Nephron (organoid): ENCODE measurements at regions not wholly inside any gene's neighbourhood (a gene's known extent, or its start where the extent isn't known, plus 50 kb on each side); places are given as distances from the start of the nearest gene placed in this dataset.
A peak's percentile ranks its signal among the peaks of the same experiment; 100 is the strongest.

Source experiments
- H3K27ac Mint-ChIP-seq, 3 experiments: 2 replicates each; pipeline ENCODE4 v1.8.0; 2020; ENCODE audit warnings: mixed read lengths in 3 of 3, mild to moderate bottlenecking in 2 of 3, moderate library complexity in 1 of 3
- H3K27me3 Mint-ChIP-seq: 2 replicates; pipeline ENCODE4 v1.8.0; 2021; ENCODE audit warnings: low read depth, mild to moderate bottlenecking, moderate library complexity, mixed read lengths
- H3K36me3 Mint-ChIP-seq: 2 replicates; pipeline ENCODE4 v1.8.0; 2020; ENCODE audit warnings: low read depth, mixed read lengths
- H3K4me1 Mint-ChIP-seq: 2 replicates; pipeline ENCODE4 v1.8.0; 2020; ENCODE audit warnings: mixed read lengths
- H3K4me3 Mint-ChIP-seq, 3 experiments: 2 replicates each; pipeline ENCODE4 v1.8.0; 2020; ENCODE audit warnings: mild to moderate bottlenecking in 3 of 3, mixed read lengths in 3 of 3, moderate library complexity in 2 of 3
- H3K9me3 Mint-ChIP-seq: 2 replicates; pipeline ENCODE4 v1.8.0; 2020; ENCODE audit warnings: mixed read lengths
- TF ChIP-seq, protein P1 (sequence below), 3 experiments: fragments of 200-600 bp; sonication (generic); IDR thresholded peaks; one replicate each; pipeline ENCODE4 v1.5.0; 2021; ENCODE audit warnings: antibody characterized with exemption in 3 of 3; ENCODE audit not compliant: unreplicated experiment in 3 of 3

DNA sequence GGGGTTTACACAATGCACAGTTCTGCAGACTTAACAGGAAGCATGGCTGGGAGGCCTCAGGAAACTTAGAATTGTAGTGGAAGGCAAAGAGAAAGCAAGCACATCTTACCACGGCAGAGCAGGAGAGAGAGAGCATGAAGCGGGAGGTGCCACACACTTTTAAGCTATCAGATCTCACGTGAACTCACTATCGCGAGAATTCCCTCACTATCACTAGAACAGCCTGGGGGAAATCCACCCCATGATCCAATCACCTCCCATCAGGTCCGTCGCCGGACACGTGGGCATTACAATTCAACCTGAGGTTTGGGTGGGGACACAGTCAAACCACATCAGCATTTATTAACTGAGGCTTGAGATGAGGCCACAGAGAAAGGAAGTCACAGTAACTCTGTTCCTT is 326.7 kb downstream of the C16orf95 start:
- H3K27me3 Mint-ChIP-seq: peaks cover 66% of the 10 kb centered on the region
- no peaks in the 10 kb centered on the region for H3K9me3 Mint-ChIP-seq
- TF ChIP-seq, protein P1, sequence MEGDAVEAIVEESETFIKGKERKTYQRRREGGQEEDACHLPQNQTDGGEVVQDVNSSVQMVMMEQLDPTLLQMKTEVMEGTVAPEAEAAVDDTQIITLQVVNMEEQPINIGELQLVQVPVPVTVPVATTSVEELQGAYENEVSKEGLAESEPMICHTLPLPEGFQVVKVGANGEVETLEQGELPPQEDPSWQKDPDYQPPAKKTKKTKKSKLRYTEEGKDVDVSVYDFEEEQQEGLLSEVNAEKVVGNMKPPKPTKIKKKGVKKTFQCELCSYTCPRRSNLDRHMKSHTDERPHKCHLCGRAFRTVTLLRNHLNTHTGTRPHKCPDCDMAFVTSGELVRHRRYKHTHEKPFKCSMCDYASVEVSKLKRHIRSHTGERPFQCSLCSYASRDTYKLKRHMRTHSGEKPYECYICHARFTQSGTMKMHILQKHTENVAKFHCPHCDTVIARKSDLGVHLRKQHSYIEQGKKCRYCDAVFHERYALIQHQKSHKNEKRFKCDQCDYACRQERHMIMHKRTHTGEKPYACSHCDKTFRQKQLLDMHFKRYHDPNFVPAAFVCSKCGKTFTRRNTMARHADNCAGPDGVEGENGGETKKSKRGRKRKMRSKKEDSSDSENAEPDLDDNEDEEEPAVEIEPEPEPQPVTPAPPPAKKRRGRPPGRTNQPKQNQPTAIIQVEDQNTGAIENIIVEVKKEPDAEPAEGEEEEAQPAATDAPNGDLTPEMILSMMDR (IDR thresholded peaks at IDR 0.05; ENCODE audit: unreplicated experiment in 3 of 3): no peak

DNA sequence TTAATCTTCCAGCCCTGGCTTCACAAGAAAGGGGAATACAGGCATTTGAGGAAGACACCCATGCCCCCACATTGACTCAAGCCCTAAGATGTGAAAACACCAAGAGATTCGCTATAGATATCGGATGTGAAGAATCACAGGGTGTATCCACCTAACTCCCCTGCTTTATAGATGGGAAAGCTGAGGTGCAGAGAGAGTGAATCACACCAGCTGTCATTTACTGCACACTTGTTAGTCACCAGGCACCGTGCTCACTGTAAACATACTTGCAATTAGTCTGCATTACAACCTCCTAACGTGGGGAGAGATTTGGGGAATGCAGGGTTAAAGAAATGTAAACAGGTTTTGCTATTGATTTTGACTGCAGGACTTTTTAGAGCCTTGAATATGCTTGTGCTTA is 325.5 kb downstream of the C16orf95 start:
- no peak overlapping the region for H3K27ac Mint-ChIP-seq
- peaks cover 77% of the 10 kb centered on the region for H3K27me3 Mint-ChIP-seq
- TF ChIP-seq, protein P1 (IDR thresholded peaks at IDR 0.05; ENCODE audit: unreplicated experiment in 3 of 3): no peak
- H3K4me3 Mint-ChIP-seq: no peak overlapping the region
- H3K4me1 Mint-ChIP-seq: peaks cover 32% of the 10 kb centered on the region
- H3K9me3 Mint-ChIP-seq: no peaks in the 10 kb centered on the region
- H3K36me3 Mint-ChIP-seq: no peaks in the 10 kb centered on the region

More for the DNA sequence above, 326.7 kb downstream of the C16orf95 start:
- Mint-ChIP-seq H3K4me1 (peaks cover 32% of the 10 kb centered on the region), H3K36me3 (no peaks in the 10 kb centered on the region), H3K27ac (no peak overlapping the region), H3K4me3 (no peak overlapping the region)

DNA sequence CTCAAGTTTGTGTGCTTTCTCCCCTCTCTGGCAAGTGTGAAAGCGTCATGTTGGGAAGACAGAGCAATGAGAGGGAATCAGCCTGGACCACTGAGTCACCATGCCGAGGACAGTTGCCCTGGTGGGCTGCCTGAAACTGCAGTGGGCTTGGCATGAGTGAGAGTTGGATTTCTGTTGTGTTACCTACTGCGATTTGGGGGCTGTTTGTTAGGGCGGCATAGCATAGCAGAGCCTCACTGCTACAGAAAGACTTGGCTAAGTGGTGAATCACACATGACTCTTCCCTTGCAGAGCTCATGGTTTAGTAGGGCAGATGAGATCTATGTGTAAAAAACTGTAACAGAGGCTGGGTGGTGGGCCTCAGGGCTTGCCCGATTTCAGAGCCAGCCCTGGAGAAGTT is 324.6 kb downstream of the C16orf95 start:
- no peaks in the 10 kb centered on the region for H3K9me3 Mint-ChIP-seq

DNA sequence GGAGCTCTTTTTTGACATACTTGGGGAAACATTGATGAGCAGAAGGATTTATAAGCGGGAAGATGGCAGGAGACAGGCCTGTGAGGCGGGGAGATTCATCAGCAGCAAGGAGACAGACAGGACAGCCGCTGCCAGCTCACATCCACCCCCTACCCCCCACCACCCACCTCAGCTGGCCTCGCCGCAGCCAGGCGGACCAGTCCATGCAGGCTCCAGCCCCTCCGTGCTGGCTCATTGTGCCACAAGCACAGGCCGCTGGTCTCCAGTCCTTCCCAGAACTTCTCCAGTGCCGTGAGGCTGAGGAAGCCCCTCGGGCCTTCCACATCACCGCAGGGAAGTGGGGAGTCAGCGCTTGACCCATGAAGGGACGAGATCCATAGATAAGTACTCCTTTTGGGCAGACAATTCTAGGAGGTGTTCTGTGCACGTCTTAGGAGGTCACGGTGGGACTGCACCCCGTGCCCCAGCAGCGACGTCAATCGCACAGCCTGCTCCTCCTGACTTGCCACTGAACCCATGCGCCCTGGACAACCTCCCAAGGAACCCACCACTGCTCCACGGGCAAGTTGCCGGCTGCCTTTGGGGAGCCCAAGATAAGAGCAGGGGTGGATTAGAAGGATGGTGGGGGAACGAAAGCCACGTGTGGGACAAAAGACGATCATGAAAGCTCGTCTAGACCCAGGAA is 323.6 kb downstream of the C16orf95 start:
- peaks cover 78% of the 10 kb centered on the region for H3K27me3 Mint-ChIP-seq
- peaks cover 32% of the 10 kb centered on the region for H3K4me1 Mint-ChIP-seq
- no peak overlapping the region for H3K27ac Mint-ChIP-seq
- H3K4me3 Mint-ChIP-seq: no peak overlapping the region
- H3K36me3 Mint-ChIP-seq: no peaks in the 10 kb centered on the region
- H3K9me3 Mint-ChIP-seq: no peaks in the 10 kb centered on the region
- TF ChIP-seq, protein P1 (IDR thresholded peaks at IDR 0.05; ENCODE audit: unreplicated experiment in 3 of 3): no peak

More for the DNA sequence above, 324.6 kb downstream of the C16orf95 start:
- H3K4me1 Mint-ChIP-seq: peaks cover 39% of the 10 kb centered on the region
- H3K36me3 Mint-ChIP-seq: no peaks in the 10 kb centered on the region
- peaks cover 82% of the 10 kb centered on the region for H3K27me3 Mint-ChIP-seq
- H3K4me3 Mint-ChIP-seq: no peak overlapping the region
- H3K27ac Mint-ChIP-seq: no peak overlapping the region
- TF ChIP-seq, protein P1 (IDR thresholded peaks at IDR 0.05; ENCODE audit: unreplicated experiment in 3 of 3): no peak

DNA sequence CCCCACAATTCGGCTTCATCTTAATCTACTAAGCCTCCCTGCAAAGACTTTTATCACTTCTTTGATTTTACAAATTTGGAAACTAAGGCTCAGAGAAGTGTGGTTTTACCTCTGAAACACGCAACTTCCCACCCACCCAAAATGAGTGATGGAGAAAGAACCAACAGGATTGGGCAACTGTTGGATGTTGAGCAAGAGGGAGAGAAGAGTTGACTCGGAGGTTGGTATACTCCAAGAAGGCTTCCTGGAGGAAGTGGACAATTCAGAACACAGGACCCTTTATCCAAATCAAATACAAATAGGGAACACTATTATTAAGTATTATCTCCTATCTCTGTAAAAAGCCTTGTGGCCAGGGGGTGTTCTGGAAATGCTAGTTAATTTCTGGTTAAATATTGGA is 323.0 kb downstream of the C16orf95 start:
- Mint-ChIP-seq H3K27ac (peak overlapping the region in 1 of 3 experiments; percentile 73), H3K9me3 (no peaks in the 10 kb centered on the region), H3K36me3 (no peaks in the 10 kb centered on the region), H3K4me1 (peaks cover 29% of the 10 kb centered on the region), H3K4me3 (no peak overlapping the region), H3K27me3 (peaks cover 80% of the 10 kb centered on the region)
- TF ChIP-seq, protein P1 (IDR thresholded peaks at IDR 0.05; ENCODE audit: unreplicated experiment in 3 of 3): no peak

DNA sequence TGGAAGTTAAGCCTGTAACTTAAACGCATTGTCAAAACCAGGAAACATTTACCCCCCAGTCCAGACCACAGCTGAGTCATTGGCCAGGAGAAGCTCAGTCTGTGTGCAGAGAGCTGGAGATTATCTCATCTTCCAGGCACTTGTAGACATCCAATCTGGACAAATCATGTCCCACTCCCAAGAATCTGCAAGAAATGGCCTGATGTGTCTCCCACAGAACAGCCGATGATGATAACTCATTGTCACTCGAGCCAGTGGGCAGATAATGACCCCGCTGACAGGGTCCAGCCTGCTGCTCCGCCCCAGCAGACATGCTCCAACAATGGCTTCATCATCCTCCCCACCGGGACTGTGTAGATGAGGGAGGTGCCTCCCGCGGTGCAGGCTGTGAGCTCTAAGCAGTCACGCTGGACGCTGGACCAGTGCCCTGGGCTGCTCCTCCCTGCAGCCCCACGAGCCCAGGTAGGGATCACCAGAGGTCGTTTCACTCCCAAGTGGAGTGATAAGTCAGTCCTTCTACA is 322.5 kb downstream of the C16orf95 start:
- Mint-ChIP-seq H3K4me1 (peaks cover 24% of the 10 kb centered on the region), H3K9me3 (no peaks in the 10 kb centered on the region), H3K36me3 (no peaks in the 10 kb centered on the region), H3K27ac (peak overlapping the region; percentile 30 to 73 (median 65)), H3K27me3 (peaks cover 78% of the 10 kb centered on the region), H3K4me3 (peak overlapping the region in 1 of 3 experiments; percentile 33)
- TF ChIP-seq, protein P1 (IDR thresholded peaks at IDR 0.05; ENCODE audit: unreplicated experiment in 3 of 3): no peak
